HG03571 (cell line): ENCODE measurements at regions not wholly inside any gene's neighbourhood (a gene's known extent, or its start where the extent isn't known, plus 50 kb on each side); places are given as distances from the start of the nearest gene placed in this dataset.
"Not testable (repeated sequence)": the region's sequence is repeated elsewhere in the genome, so short reads cannot be mapped to it uniquely, and the experiment has no call there.

ENCODE experiments used
- ATAC-seq: cut with Tn5 transposase; IDR thresholded peaks from one replicate; pipeline ENCODE4 v1.9.1; 2021; ENCODE audit not compliant: unreplicated experiment

- no peak for ATAC-seq
These were observed 608.2 kb downstream of the TBC1D22A start for GRCh38 chr22:47370448-47371262.

GRCh38 chr22:47369431-47370015, 607.1 kb downstream of the TBC1D22A start:
- ATAC-seq, result no peak

GRCh38 chr22:47369020-47369419, 606.6 kb downstream of the TBC1D22A start:
- no peak for ATAC-seq

GRCh38 chr22:47367993-47368945, 605.8 kb downstream of the TBC1D22A start:
- ATAC-seq, result no peak

GRCh38 chr22:47367107-47367690, 604.7 kb downstream of the TBC1D22A start:
- no peak for ATAC-seq

- ATAC-seq, result no peak
These were observed 603.7 kb downstream of the TBC1D22A start for GRCh38 chr22:47366026-47366767.

GRCh38 chr22:47361247-47361646, 598.8 kb downstream of the TBC1D22A start:
- ATAC-seq, result no peak

GRCh38 chr22:47357493-47357892, 595.0 kb downstream of the TBC1D22A start:
- no peak for ATAC-seq

GRCh38 chr22:47357086-47357485, 594.6 kb downstream of the TBC1D22A start:
- ATAC-seq, result no peak

- no peak for ATAC-seq
These were observed 594.1 kb downstream of the TBC1D22A start for GRCh38 chr22:47356511-47357011.

GRCh38 chr22:47355776-47356510, 593.5 kb downstream of the TBC1D22A start:
- ATAC-seq, result no peak

- no peak for ATAC-seq
These were observed 592.9 kb downstream of the TBC1D22A start for GRCh38 chr22:47355388-47355725.

- ATAC-seq, result no peak
These were observed 592.4 kb downstream of the TBC1D22A start for GRCh38 chr22:47354668-47355387.

- ATAC-seq, result no peak
These were observed 590.7 kb downstream of the TBC1D22A start for GRCh38 chr22:47352920-47353700.

- ATAC-seq, result no peak
These were observed 589.6 kb downstream of the TBC1D22A start for GRCh38 chr22:47351836-47352579.

GRCh38 chr22:47346287-47346686, 583.8 kb downstream of the TBC1D22A start:
- not testable (repeated sequence) for ATAC-seq

- ATAC-seq, result no peak
These were observed 582.6 kb downstream of the TBC1D22A start for GRCh38 chr22:47345025-47345424.
